Naive thymus-derived CD4-positive, alpha-beta T cell (primary cell): ENCODE measurements at regions not wholly inside any gene's neighbourhood (a gene's known extent, or its start where the extent isn't known, plus 50 kb on each side); places are given as distances from the start of the nearest gene placed in this dataset.
"Not testable (repeated sequence)": the region's sequence is repeated elsewhere in the genome, so short reads cannot be mapped to it uniquely, and the experiment has no call there.

Experiments
- ATAC-seq: fragments of 150-1000 bp; cut with Tn5 transposase; 2 replicates; pipeline ENCODE4 v1.10.0; 2021; ENCODE audit warnings: mild to moderate bottlenecking, moderate library complexity
- CTCF ChIA-PET: fragments of 350-600 bp; sonication (Branson Sonifier 250); formaldehyde crosslinking; loops from one replicate; lab custom pipeline; 2021; ENCODE audit warnings: antibody characterized with exemption; lab: Charles Lee
- POLR2A ChIA-PET: fragments of 350-600 bp; sonication (Branson Sonifier 250); formaldehyde crosslinking; loops from one replicate; lab custom pipeline; 2021; ENCODE audit warnings: antibody characterized with exemption, inconsistent platforms; lab: Charles Lee
- DNase-seq, 9 donors: peaks; one replicate each; pipeline versions ENCODE4 v3.0.0 to v3.0.0-alpha.2; 2020 to 2022; ENCODE audit warnings: mixed read lengths in 1 of 9
- H3K27ac ChIP-seq: one replicate; pipeline ENCODE4 v1.7.0; 2013; ENCODE audit warnings: mild to moderate bottlenecking, low read depth, low read length, moderate library complexity
- H3K27me3 ChIP-seq, 2 donors: one replicate each; pipeline ENCODE4 v1.7.0; 2013; ENCODE audit warnings: low read length in 2 of 2, mild to moderate bottlenecking in 2 of 2, moderate library complexity in 2 of 2; ENCODE audit not compliant: control insufficient read depth in 2 of 2, insufficient read depth in 2 of 2
- H3K36me3 ChIP-seq, 3 experiments: 1 replicate in 2 of 3; 2 replicates in 1 of 3; pipeline ENCODE4 v1.7.0; 2013; ENCODE audit warnings: low read length in 3 of 3, mild to moderate bottlenecking in 3 of 3, moderate library complexity in 1 of 3; ENCODE audit not compliant: insufficient read depth in 3 of 3, control insufficient read depth in 2 of 3
- H3K4me1 ChIP-seq, 2 donors: one replicate each; pipeline ENCODE4 v1.7.0; 2013; ENCODE audit warnings: low read length in 2 of 2, mild to moderate bottlenecking in 2 of 2, moderate library complexity in 1 of 2; ENCODE audit not compliant: control insufficient read depth in 2 of 2, insufficient read depth in 2 of 2
- H3K4me3 ChIP-seq: 2 replicates; pipeline ENCODE4 v1.7.0; 2013; ENCODE audit warnings: mild to moderate bottlenecking, low read length
- H3K9me3 ChIP-seq, 3 experiments: 1 replicate in 2 of 3; 2 replicates in 1 of 3; pipeline ENCODE4 v1.7.0; 2013; ENCODE audit warnings: low read length in 3 of 3; ENCODE audit not compliant: control insufficient read depth in 2 of 3
- H3K27ac Mint-ChIP-seq, 9 donors: one replicate each; pipeline ENCODE4 v1.8.0; 2020 to 2022; ENCODE audit warnings: mixed read lengths in 9 of 9, mild to moderate bottlenecking in 8 of 9, moderate library complexity in 5 of 9, inconsistent platforms in 2 of 9
- H3K27me3 Mint-ChIP-seq, 5 donors: one replicate each; pipeline ENCODE4 v1.8.0; 2021 to 2022; ENCODE audit warnings: mixed read lengths in 5 of 5, mild to moderate bottlenecking in 1 of 5
- H3K36me3 Mint-ChIP-seq, 5 donors: one replicate each; pipeline ENCODE4 v1.8.0; 2020 to 2022; ENCODE audit warnings: mixed read lengths in 5 of 5, mild to moderate bottlenecking in 3 of 5, inconsistent platforms in 1 of 5
- H3K4me1 Mint-ChIP-seq, 7 donors: one replicate each; pipeline ENCODE4 v1.8.0; 2020 to 2022; ENCODE audit warnings: mixed read lengths in 7 of 7, mild to moderate bottlenecking in 3 of 7, inconsistent platforms in 1 of 7
- H3K4me3 Mint-ChIP-seq, 10 donors: one replicate each; pipeline ENCODE4 v1.8.0; 2020 to 2022; ENCODE audit warnings: mild to moderate bottlenecking in 10 of 10, mixed read lengths in 10 of 10, moderate library complexity in 6 of 10, inconsistent platforms in 2 of 10
- H3K9me3 Mint-ChIP-seq, 11 donors: one replicate each; pipeline ENCODE4 v1.8.0; 2020 to 2022; ENCODE audit warnings: mixed read lengths in 11 of 11, mild to moderate bottlenecking in 4 of 11, inconsistent platforms in 1 of 11, moderate library complexity in 1 of 11
- intact Hi-C, 2 donors: fragments of 100-400 bp; cut with micrococcal nuclease; formaldehyde crosslinking; loops; one replicate each; pipeline ENCODE4 v1.15.1; 2023

GRCh38 chr12:47408171-47408871, 297.5 kb downstream of the RPAP3 start:
- Histone ChIP-seq H3K4me3 (no peak overlapping the region), H3K27me3 (no peaks in the 10 kb centered on the region), H3K27ac (peak overlapping the region; percentile 3), H3K9me3 (no peaks in the 10 kb centered on the region), H3K4me1 (peaks cover 13 to 65% of the 10 kb centered on the region in 2 donors), H3K36me3 (no peaks in the 10 kb centered on the region)
- Mint-ChIP-seq H3K9me3 (peaks cover 0 to 2% (median 0%) of the 10 kb centered on the region in 11 donors), H3K4me3 (peak overlapping the region in 7 of 10 donors; percentile 19 to 66 (median 49)), H3K4me1 (peaks cover 36 to 89% (median 76%) of the 10 kb centered on the region in 7 donors), H3K27ac (peak overlapping the region; percentile 22 to 91 (median 83)), H3K36me3 (peaks cover 0 to 13% (median 0%) of the 10 kb centered on the region in 5 donors), H3K27me3 (no peaks in the 10 kb centered on the region)
- POLR2A ChIA-PET = interaction anchor here (0.5 to 1.3 kb wide), 6 partner anchors 10 to 195 kb away, joined by 3 to 4 read pairs (median 3); no protein-coding TSS in a partner anchor
- CTCF ChIA-PET = interaction anchor here (0.6 to 4.6 kb wide), 10 partner anchors 13 to 1291 kb away, joined by 3 to 34 read pairs (median 4); no protein-coding TSS in a partner anchor
- DNase-seq (peak in 5 of 9 donors; percentile 22 to 55 (median 42)), ATAC-seq (peak; percentile 71)
- intact Hi-C loops = loop anchor here in 1 of 2 donors (1.0 to 5.0 kb wide), 4 partner anchors 101 to 376 kb away; partner anchors contain the start of genes AMIGO2 and PCED1B

GRCh38 chr12:47407463-47408129, 298.2 kb downstream of the RPAP3 start:
- POLR2A ChIA-PET = interaction anchor here (0.5 to 1.3 kb wide), 6 partner anchors 10 to 194 kb away, joined by 3 to 4 read pairs (median 3); no protein-coding TSS in a partner anchor
- Histone ChIP-seq H3K4me3 (no peak overlapping the region), H3K27ac (peak overlapping the region; percentile 3), H3K36me3 (no peaks in the 10 kb centered on the region), H3K27me3 (no peaks in the 10 kb centered on the region), H3K9me3 (no peaks in the 10 kb centered on the region), H3K4me1 (peaks cover 13 to 59% of the 10 kb centered on the region in 2 donors)
- Mint-ChIP-seq H3K27me3 (no peaks in the 10 kb centered on the region), H3K9me3 (peaks cover 0 to 2% (median 0%) of the 10 kb centered on the region in 11 donors), H3K4me1 (peaks cover 32 to 89% (median 76%) of the 10 kb centered on the region in 7 donors), H3K27ac (peak overlapping the region in 8 of 9 donors; percentile 22 to 91 (median 81)), H3K36me3 (peaks cover 0 to 11% (median 0%) of the 10 kb centered on the region in 5 donors), H3K4me3 (peak overlapping the region; percentile 8 to 67 (median 50))
- intact Hi-C loops = loop anchor here in 1 of 2 donors (1.0 to 5.0 kb wide), 4 partner anchors 100 to 375 kb away; partner anchors contain the start of genes AMIGO2 and PCED1B
- ATAC-seq = no peak
- DNase-seq = no peak
- CTCF ChIA-PET = interaction anchor here (0.6 to 4.6 kb wide), 6 partner anchors 123 to 375 kb away, joined by 3 to 34 read pairs (median 4); no protein-coding TSS in a partner anchor

GRCh38 chr12:47403681-47404080, 302.1 kb downstream of the RPAP3 start:
- Histone ChIP-seq H3K27me3 (no peaks in the 10 kb centered on the region), H3K9me3 (no peaks in the 10 kb centered on the region), H3K36me3 (no peaks in the 10 kb centered on the region), H3K27ac (no peak overlapping the region), H3K4me1 (peaks cover 11 to 20% of the 10 kb centered on the region in 2 donors), H3K4me3 (no peak overlapping the region)
- ATAC-seq (no peak), DNase-seq (no peak)
- Mint-ChIP-seq H3K9me3 (peaks cover 0 to 31% (median 10%) of the 10 kb centered on the region in 11 donors), H3K4me3 (peak overlapping the region in 2 of 10 donors; percentile 5 to 54), H3K36me3 (peaks cover 0 to 21% (median 8%) of the 10 kb centered on the region in 5 donors), H3K27me3 (no peaks in the 10 kb centered on the region), H3K4me1 (peaks cover 11 to 58% (median 48%) of the 10 kb centered on the region in 7 donors), H3K27ac (peak overlapping the region in 4 of 9 donors; percentile 12 to 85 (median 65))
- ChIA-PET CTCF (interaction anchor here (0.7 to 2.1 kb wide), 5 partner anchors 85 to 371 kb away, joined by 3 to 8 read pairs (median 5); no protein-coding TSS in a partner anchor), POLR2A (interaction anchor here (0.6 to 1.6 kb wide), 5 partner anchors 8 to 374 kb away, joined by 3 to 7 read pairs (median 4); no protein-coding TSS in a partner anchor)
- intact Hi-C loops = no loop called here

- H3K27me3 ChIP-seq, H3K27ac ChIP-seq, intact Hi-C loops, H3K4me3 Mint-ChIP-seq, CTCF ChIA-PET, DNase-seq, H3K27me3 Mint-ChIP-seq, H3K36me3 ChIP-seq, H3K4me3 ChIP-seq: not testable (repeated sequence)
- Mint-ChIP-seq H3K4me1 (peaks cover 21 to 56% (median 42%) of the 10 kb centered on the region in 7 donors), H3K9me3 (peaks cover 0 to 55% (median 21%) of the 10 kb centered on the region in 11 donors), H3K27ac (peak overlapping the region in 1 of 9 donors; percentile 45), H3K36me3 (peaks cover 14 to 39% (median 19%) of the 10 kb centered on the region in 5 donors)
- Histone ChIP-seq H3K4me1 (peaks cover 15 to 17% of the 10 kb centered on the region in 2 donors), H3K9me3 (peaks cover 0 to 11% (median 0%) of the 10 kb centered on the region in 3 experiments)
- POLR2A ChIA-PET = interaction anchor here (1.0 kb wide), 1 partner anchor 10 kb away, joined by 3 read pairs; no protein-coding TSS in a partner anchor
- peak; percentile 74 for ATAC-seq
These were observed 304.6 kb downstream of the RPAP3 start for GRCh38 chr12:47401196-47401595.

GRCh38 chr12:47400266-47400665, 305.6 kb downstream of the RPAP3 start:
- ATAC-seq = no peak
- Mint-ChIP-seq H3K27ac (peak overlapping the region in 1 of 9 donors; percentile 40), H3K36me3 (peaks cover 14 to 36% (median 22%) of the 10 kb centered on the region in 5 donors), H3K4me3 (no peak overlapping the region), H3K9me3 (peaks cover 0 to 61% (median 21%) of the 10 kb centered on the region in 11 donors), H3K4me1 (peaks cover 18 to 60% (median 42%) of the 10 kb centered on the region in 7 donors), H3K27me3 (no peaks in the 10 kb centered on the region)
- no peaks in the 10 kb centered on the region for H3K27me3 ChIP-seq
- no peaks in the 10 kb centered on the region for H3K36me3 ChIP-seq
- CTCF ChIA-PET = interaction anchor here (1.2 kb wide), 1 partner anchor 368 kb away, joined by 4 read pairs; no protein-coding TSS in a partner anchor
- DNase-seq = no peak
- intact Hi-C loops = no loop called here
- H3K27ac ChIP-seq = no peak overlapping the region
- POLR2A ChIA-PET = interaction anchor here (0.6 to 1.0 kb wide), 3 partner anchors 9 to 178 kb away, joined by 3 read pairs; no protein-coding TSS in a partner anchor
- peaks cover 0 to 12% (median 0%) of the 10 kb centered on the region in 3 experiments for H3K9me3 ChIP-seq
- H3K4me1 ChIP-seq = peaks cover 19 to 20% of the 10 kb centered on the region in 2 donors
- H3K4me3 ChIP-seq = no peak overlapping the region
